HG03521 (cell line): ENCODE measurements at regions not wholly inside any gene's neighbourhood (a gene's known extent, or its start where the extent isn't known, plus 50 kb on each side); places are given as distances from the start of the nearest gene placed in this dataset.
"Not testable (repeated sequence)": the region's sequence is repeated elsewhere in the genome, so short reads cannot be mapped to it uniquely, and the experiment has no call there.

ENCODE experiments used
- ATAC-seq: cut with Tn5 transposase; IDR thresholded peaks from one replicate; pipeline ENCODE4 v1.9.1; 2021; ENCODE audit warnings: mild to moderate bottlenecking, moderate library complexity; ENCODE audit not compliant: unreplicated experiment

- no peak for ATAC-seq
Observed at GRCh38 chr4:127469542-127469941, 163.2 kb upstream of the INTU start.

GRCh38 chr4:127469959-127470809, 162.6 kb upstream of the INTU start:
- no peak for ATAC-seq

GRCh38 chr4:127478271-127478670, 154.5 kb upstream of the INTU start:
- not testable (repeated sequence) for ATAC-seq

GRCh38 chr4:127479031-127479622, 153.6 kb upstream of the INTU start:
- ATAC-seq, result no peak

- no peak for ATAC-seq
Observed at GRCh38 chr4:127482049-127482448, 150.7 kb upstream of the INTU start.

- no peak for ATAC-seq
Observed at GRCh38 chr4:127484117-127484516, 148.6 kb upstream of the INTU start.

- ATAC-seq, result no peak
Observed at GRCh38 chr4:127486248-127486647, 146.5 kb upstream of the INTU start.

- no peak for ATAC-seq
Observed at GRCh38 chr4:127491571-127491970, 141.2 kb upstream of the INTU start.

GRCh38 chr4:127496875-127497274, 135.9 kb upstream of the INTU start:
- ATAC-seq, result not testable (repeated sequence)

- ATAC-seq, result no peak
Observed at GRCh38 chr4:127498366-127498765, 134.4 kb upstream of the INTU start.

GRCh38 chr4:127500242-127500641, 132.5 kb upstream of the INTU start:
- no peak for ATAC-seq

- ATAC-seq, result no peak
Observed at GRCh38 chr4:127501103-127501502, 131.7 kb upstream of the INTU start.

GRCh38 chr4:127503111-127503510, 129.6 kb upstream of the INTU start:
- ATAC-seq, result no peak

- no peak for ATAC-seq
Observed at GRCh38 chr4:127505203-127505602, 127.6 kb upstream of the INTU start.

- ATAC-seq, result no peak
Observed at GRCh38 chr4:127506283-127506682, 126.5 kb upstream of the INTU start.

- no peak for ATAC-seq
Observed at GRCh38 chr4:127509155-127509554, 123.6 kb upstream of the INTU start.

GRCh38 chr4:127512672-127513071, 120.1 kb upstream of the INTU start:
- ATAC-seq, result not testable (repeated sequence)

GRCh38 chr4:127515259-127515658, 117.5 kb upstream of the INTU start:
- not testable (repeated sequence) for ATAC-seq

GRCh38 chr4:127518046-127518445, 114.7 kb upstream of the INTU start:
- ATAC-seq, result no peak

- ATAC-seq, result no peak
Observed at GRCh38 chr4:127521463-127521862, 111.3 kb upstream of the INTU start.

- ATAC-seq, result no peak
Observed at GRCh38 chr4:127523369-127523768, 109.4 kb upstream of the INTU start.

GRCh38 chr4:127525608-127526007, 107.1 kb upstream of the INTU start:
- no peak for ATAC-seq
